ENCODE measurements at regions not wholly inside any gene's neighbourhood (a gene's known extent, or its start where the extent isn't known, plus 50 kb on each side); places are given as distances from the start of the nearest gene placed in this dataset.
"Not testable (repeated sequence)": the region's sequence is repeated elsewhere in the genome, so short reads cannot be mapped to it uniquely, and the experiment has no call there.

DNA sequence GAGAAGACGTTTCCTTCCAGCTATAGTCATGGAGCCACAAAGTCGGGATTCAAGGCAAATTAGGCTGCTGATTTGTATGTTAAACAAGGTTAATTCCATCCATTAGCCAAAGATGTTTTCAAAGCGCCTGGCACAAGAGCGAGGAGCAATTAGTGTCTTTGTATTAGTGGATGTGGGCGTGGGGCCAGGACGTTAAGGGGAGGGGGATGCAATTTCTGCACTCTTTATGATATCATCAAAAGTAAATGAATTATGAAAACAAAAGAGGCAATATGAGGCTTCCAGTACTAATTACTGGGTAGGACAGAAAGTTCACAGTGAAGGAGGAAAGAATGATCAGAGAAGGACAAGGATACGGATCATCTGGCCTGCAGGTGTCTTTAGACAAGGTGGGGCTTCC lies 230.9 kb upstream of the MSX2 start:
- Histone ChIP-seq H3K9me3 (no peaks in the 10 kb centered on the region), H3K27ac (no peak overlapping the region), H3K27me3 (no peaks in the 10 kb centered on the region), H3K4me3 (no peak overlapping the region), H3K36me3 (no peaks in the 10 kb centered on the region), H3K4me1 (no peaks in the 10 kb centered on the region)
- TF ChIP-seq POLR2AphosphoS5 (IDR thresholded peaks at IDR 0.05; ENCODE audit: insufficient read depth in 1 of 2, low read depth in 1 of 2) (no peak), POLR2A (IDR thresholded peaks at IDR 0.05) (no peak)
- TF ChIP-seq, protein P1, sequence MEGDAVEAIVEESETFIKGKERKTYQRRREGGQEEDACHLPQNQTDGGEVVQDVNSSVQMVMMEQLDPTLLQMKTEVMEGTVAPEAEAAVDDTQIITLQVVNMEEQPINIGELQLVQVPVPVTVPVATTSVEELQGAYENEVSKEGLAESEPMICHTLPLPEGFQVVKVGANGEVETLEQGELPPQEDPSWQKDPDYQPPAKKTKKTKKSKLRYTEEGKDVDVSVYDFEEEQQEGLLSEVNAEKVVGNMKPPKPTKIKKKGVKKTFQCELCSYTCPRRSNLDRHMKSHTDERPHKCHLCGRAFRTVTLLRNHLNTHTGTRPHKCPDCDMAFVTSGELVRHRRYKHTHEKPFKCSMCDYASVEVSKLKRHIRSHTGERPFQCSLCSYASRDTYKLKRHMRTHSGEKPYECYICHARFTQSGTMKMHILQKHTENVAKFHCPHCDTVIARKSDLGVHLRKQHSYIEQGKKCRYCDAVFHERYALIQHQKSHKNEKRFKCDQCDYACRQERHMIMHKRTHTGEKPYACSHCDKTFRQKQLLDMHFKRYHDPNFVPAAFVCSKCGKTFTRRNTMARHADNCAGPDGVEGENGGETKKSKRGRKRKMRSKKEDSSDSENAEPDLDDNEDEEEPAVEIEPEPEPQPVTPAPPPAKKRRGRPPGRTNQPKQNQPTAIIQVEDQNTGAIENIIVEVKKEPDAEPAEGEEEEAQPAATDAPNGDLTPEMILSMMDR (IDR thresholded peaks at IDR 0.05) = no peak
- DNase-seq (ENCODE audit: extremely low spot score in 2 of 2) = no peak
- intact Hi-C loops (cut with DNase I) = no loop called here

DNA sequence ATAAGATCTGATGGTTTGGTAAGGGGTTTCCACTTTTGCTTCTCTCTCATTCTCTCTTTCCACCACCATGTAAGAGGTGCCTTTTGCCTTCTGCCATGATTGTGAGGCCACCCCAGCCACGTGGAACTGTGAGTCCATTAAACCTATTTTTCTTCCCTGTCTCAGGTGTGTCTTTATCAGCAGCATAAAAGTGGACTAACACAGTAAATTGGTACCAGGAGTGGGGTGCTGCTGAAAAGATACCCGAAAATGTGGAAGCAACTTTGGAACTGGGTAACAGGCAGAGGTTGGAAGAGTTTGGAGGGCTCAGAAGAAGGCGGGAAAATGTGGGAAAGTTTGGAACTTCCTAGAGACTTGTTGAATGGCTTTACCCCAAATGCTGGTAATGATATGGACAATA lies 226.4 kb upstream of the MSX2 start:
- DNase-seq (ENCODE audit: extremely low spot score in 2 of 2); H3K9me3 ChIP-seq; H3K4me1 ChIP-seq; H3K27ac ChIP-seq; H3K36me3 ChIP-seq; intact Hi-C loops (cut with DNase I); H3K4me3 ChIP-seq; H3K27me3 ChIP-seq: not testable (repeated sequence)

DNA sequence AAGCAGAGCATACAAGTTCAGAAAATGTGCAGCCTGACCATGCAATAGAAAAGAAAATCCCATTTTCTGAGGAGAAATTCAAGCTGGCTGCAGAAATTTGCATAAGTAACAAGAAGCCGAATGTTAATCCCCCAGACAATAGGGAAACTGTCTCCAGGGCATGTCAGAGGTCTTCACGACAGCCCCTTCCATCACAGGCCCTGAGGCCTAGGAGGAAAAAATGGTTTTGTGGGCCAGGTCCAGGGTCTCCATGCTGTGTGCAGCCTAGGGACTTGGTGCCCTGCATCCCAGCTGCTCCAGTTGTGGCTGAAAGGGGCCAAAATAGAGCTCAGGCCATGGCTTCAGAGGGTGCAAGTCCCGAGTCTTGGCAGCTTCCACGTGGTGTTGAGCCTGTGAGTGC lies 225.8 kb upstream of the MSX2 start:
- H3K27ac ChIP-seq; intact Hi-C loops (cut with DNase I); H3K4me3 ChIP-seq; DNase-seq (ENCODE audit: extremely low spot score in 2 of 2); H3K4me1 ChIP-seq; H3K9me3 ChIP-seq; H3K36me3 ChIP-seq; H3K27me3 ChIP-seq: not testable (repeated sequence)

DNA sequence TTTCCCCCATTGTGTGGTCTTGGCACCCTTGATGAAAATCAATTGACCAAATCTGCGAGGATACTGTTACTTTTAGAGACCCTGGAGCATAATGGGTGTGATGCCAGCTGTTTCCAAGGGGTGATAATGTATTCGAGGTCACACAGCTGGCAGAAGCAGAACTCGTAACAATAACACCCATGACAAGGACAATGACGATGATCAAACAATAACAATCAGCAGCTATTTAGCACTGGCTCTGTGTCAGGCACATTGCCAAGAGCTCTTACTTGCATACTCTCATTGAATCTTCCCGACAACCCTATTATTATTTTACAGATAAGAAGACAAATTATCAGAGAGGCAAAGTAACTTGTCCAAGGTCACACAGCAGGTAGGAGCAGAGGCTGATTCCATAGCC lies 223.7 kb upstream of the MSX2 start:
- Histone ChIP-seq H3K27me3 (no peaks in the 10 kb centered on the region), H3K4me3 (no peak overlapping the region), H3K4me1 (peaks cover 5% of the 10 kb centered on the region), H3K36me3 (no peaks in the 10 kb centered on the region), H3K9me3 (no peaks in the 10 kb centered on the region), H3K27ac (no peak overlapping the region)
- TF ChIP-seq POLR2AphosphoS5 (IDR thresholded peaks at IDR 0.05; ENCODE audit: insufficient read depth in 1 of 2, low read depth in 1 of 2) (no peak), POLR2A (IDR thresholded peaks at IDR 0.05) (no peak)
- TF ChIP-seq, protein P1 (IDR thresholded peaks at IDR 0.05) = no peak
- no peak for DNase-seq (ENCODE audit: extremely low spot score in 2 of 2)
- intact Hi-C loops (cut with DNase I) = no loop called here

DNA sequence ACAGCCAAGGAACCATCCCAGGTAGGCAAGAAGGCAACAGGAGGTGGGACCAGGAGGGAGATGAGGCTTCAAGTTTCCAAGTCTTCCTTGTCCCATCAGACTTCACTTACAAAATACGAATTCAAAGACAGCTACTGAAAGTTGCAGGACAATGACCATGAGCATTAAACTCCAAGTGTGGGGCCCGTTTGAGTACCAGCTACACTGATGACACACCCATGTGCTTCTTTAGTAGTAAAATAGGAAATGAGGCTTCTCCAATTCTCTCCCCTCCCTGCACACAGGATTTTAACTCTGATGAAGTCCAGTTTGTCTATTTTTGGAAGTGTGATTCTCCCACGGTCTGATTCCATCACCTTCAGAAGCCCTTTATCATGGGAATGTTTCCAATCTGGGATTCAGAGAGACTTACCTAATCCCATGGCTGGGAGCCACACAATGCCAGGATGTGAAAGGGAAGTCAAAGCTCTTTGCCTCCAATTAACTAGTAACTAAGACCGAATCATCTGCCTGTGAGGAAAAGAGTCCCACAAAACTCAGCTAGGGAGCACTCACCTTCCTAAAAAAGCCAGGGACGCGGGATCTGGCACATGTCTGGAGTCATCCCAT lies 222.8 kb upstream of the MSX2 start:
- intact Hi-C loops (cut with DNase I) = no loop called here
- no peak for DNase-seq (ENCODE audit: extremely low spot score in 2 of 2)
- Histone ChIP-seq H3K27ac (no peak overlapping the region), H3K9me3 (no peaks in the 10 kb centered on the region), H3K4me3 (no peak overlapping the region), H3K36me3 (no peaks in the 10 kb centered on the region), H3K27me3 (no peaks in the 10 kb centered on the region), H3K4me1 (peaks cover 5% of the 10 kb centered on the region)
- TF ChIP-seq POLR2A (IDR thresholded peaks at IDR 0.05) = no peak
- TF ChIP-seq, protein P1 (IDR thresholded peaks at IDR 0.05) = no peak
- no peak for TF ChIP-seq POLR2AphosphoS5 (IDR thresholded peaks at IDR 0.05; ENCODE audit: insufficient read depth in 1 of 2, low read depth in 1 of 2)

DNA sequence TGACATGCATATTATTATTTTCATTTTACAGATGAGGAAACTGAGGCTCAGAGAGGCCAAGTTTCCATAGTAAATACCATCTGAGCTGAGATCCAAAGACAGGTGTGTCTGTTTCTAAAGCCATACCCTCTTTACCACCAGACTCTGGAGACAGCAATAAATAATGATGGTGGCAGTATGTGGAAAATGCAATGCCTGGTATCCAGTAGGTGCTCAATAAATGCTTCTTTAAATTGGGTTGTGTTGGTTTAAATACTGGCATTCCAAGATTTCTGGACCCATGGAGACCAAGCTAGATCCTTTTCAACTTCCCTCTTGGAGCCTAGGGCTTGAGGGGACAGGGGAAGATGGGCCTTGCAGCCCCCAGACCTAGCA lies 221.3 kb upstream of the MSX2 start:
- TF ChIP-seq POLR2AphosphoS5 (IDR thresholded peaks at IDR 0.05; ENCODE audit: insufficient read depth in 1 of 2, low read depth in 1 of 2) (no peak), POLR2A (IDR thresholded peaks at IDR 0.05) (no peak)
- TF ChIP-seq, protein P1 (IDR thresholded peaks at IDR 0.05) = no peak
- intact Hi-C loops (cut with DNase I) = no loop called here
- no peak overlapping the region for H3K4me3 ChIP-seq
- H3K4me1 ChIP-seq = peaks cover 5% of the 10 kb centered on the region
- H3K27ac ChIP-seq = no peak overlapping the region
- H3K27me3 ChIP-seq = no peaks in the 10 kb centered on the region
- no peaks in the 10 kb centered on the region for H3K9me3 ChIP-seq
- H3K36me3 ChIP-seq = no peaks in the 10 kb centered on the region
- peak in 1 of 2 donors; percentile 1 for DNase-seq (ENCODE audit: extremely low spot score in 2 of 2)
